ENCODE measurements at regions not wholly inside any gene's neighbourhood (a gene's known extent, or its start where the extent isn't known, plus 50 kb on each side); places are given as distances from the start of the nearest gene placed in this dataset.
"Not testable (repeated sequence)": the region's sequence is repeated elsewhere in the genome, so short reads cannot be mapped to it uniquely, and the experiment has no call there.

- TF ChIP-seq CTCF (IDR thresholded peaks at IDR 0.05; ENCODE audit: low read depth, low read length, poor library complexity, severe bottlenecking); EZH2phosphoT487 (IDR thresholded peaks at IDR 0.05; ENCODE audit: borderline replicate concordance, low read length): not testable (repeated sequence)
Observed at GRCh38 chr3:178211086-178211485, 325.1 kb upstream of the KCNMB2 start.
